NB4 (cell line): ENCODE measurements at regions not wholly inside any gene's neighbourhood (a gene's known extent, or its start where the extent isn't known, plus 50 kb on each side); places are given as distances from the start of the nearest gene placed in this dataset.

Source experiments
- DNase-seq: peaks from one replicate; pipeline ENCODE4 v3.0.0; 2010; ENCODE audit warnings: low read depth
- H3K4me3 ChIP-seq: one replicate; pipeline ENCODE4 v1.5.1; 2011; ENCODE audit warnings: mild to moderate bottlenecking, low read depth, low read length, moderate library complexity
- MYC ChIP-seq: IDR thresholded peaks from 2 replicates; pipeline ENCODE4 v1.6.1; 2011; ENCODE audit warnings: low read depth, low read length
- POLR2A ChIP-seq: IDR thresholded peaks from 2 replicates; pipeline ENCODE4 v1.6.1; 2011; ENCODE audit warnings: mild to moderate bottlenecking; ENCODE audit not compliant: insufficient read length; ENCODE audit errors: extremely low read depth
- TF ChIP-seq, protein P1 (sequence below): IDR thresholded peaks from one replicate; pipeline ENCODE4 v1.5.1; 2012; ENCODE audit warnings: low read depth, low read length
- TF ChIP-seq, protein P2 (sequence below): IDR thresholded peaks from 2 replicates; pipeline ENCODE4 v1.6.1; 2011; ENCODE audit warnings: low read depth, low read length

DNA sequence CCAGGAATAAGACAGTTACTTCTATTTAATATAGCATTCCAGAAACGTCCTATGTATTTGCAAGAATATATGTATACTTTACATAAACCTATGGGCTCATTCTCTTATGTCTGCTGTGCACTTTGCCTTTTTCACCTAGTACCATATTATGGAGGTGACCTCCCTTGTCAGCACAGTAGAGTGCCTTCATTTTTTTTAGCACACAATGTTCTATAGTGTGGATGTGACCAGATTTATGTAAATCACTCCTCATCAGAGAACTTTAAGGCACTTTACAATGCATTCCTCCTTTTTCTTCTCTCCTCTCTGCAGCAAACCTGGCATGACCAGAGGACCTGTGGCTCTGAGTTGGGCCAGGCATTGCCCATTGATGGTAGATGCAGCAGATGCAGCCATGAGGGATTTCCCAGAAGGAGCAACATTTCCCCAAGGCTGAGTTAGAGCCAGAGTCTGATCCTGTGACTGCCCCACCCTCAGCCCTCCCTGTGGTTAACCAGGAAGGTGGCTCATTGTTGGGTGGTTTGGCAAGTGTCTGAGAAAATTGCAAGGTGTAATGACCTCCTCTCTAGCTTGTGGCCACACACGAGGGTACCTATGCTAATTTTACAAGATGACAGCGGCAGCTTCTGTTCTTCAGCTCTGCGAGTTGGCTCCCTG, 76.5 kb upstream of the DLX2 start:
- peak; percentile 12 for DNase-seq
- TF ChIP-seq MYC (no peak), POLR2A (no peak)
- TF ChIP-seq, protein P1, sequence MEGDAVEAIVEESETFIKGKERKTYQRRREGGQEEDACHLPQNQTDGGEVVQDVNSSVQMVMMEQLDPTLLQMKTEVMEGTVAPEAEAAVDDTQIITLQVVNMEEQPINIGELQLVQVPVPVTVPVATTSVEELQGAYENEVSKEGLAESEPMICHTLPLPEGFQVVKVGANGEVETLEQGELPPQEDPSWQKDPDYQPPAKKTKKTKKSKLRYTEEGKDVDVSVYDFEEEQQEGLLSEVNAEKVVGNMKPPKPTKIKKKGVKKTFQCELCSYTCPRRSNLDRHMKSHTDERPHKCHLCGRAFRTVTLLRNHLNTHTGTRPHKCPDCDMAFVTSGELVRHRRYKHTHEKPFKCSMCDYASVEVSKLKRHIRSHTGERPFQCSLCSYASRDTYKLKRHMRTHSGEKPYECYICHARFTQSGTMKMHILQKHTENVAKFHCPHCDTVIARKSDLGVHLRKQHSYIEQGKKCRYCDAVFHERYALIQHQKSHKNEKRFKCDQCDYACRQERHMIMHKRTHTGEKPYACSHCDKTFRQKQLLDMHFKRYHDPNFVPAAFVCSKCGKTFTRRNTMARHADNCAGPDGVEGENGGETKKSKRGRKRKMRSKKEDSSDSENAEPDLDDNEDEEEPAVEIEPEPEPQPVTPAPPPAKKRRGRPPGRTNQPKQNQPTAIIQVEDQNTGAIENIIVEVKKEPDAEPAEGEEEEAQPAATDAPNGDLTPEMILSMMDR: no peak
- TF ChIP-seq, protein P2, sequence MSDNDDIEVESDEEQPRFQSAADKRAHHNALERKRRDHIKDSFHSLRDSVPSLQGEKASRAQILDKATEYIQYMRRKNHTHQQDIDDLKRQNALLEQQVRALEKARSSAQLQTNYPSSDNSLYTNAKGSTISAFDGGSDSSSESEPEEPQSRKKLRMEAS: no peak
- H3K4me3 ChIP-seq: no peak overlapping the region

DNA sequence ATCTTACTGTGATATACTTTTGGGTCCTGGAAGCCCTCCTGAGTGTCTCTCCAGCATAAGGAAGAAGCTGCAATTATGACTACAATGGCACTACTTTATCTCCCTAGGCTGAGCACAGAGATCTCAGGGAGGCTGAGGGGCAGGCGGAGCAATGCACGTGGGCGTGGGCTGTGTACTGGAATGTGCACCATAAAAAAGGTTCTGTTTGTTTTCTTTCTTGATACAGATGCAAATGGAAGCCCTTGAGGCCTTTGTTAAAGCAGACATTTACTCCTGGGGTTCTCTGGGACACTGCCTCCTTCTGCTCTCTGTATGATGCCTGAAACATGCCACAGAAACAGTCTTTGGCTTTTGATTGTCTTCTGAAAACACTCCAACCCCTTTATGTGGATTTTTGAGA, 79.1 kb upstream of the DLX2 start:
- no peak for DNase-seq
- TF ChIP-seq POLR2A: no peak
- TF ChIP-seq MYC: no peak
- TF ChIP-seq, protein P1: no peak
- TF ChIP-seq, protein P2: no peak
- no peak overlapping the region for H3K4me3 ChIP-seq

DNA sequence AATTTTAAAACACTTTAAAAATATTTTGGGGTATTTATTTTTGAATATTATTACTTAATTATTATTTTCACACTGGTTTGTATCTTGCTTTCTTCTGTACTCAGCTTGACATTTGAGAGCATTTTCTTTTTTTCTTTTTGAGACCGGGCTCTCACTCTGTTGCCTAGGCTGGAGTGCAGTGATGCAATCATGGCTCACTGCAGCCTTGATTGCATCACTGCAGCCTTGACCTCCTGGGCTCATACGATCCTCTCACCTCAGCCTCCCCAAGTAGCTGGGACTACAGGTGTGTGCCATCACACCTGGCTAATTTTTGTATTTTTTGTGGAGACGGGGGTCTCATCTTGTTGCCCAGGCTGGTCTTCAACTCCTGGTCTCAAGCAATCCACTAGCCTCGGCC, 79.9 kb upstream of the DLX2 start:
- peak; percentile 33 for DNase-seq
- no peak overlapping the region for H3K4me3 ChIP-seq
- no peak for TF ChIP-seq MYC
- TF ChIP-seq, protein P1: no peak
- TF ChIP-seq POLR2A: no peak

DNA sequence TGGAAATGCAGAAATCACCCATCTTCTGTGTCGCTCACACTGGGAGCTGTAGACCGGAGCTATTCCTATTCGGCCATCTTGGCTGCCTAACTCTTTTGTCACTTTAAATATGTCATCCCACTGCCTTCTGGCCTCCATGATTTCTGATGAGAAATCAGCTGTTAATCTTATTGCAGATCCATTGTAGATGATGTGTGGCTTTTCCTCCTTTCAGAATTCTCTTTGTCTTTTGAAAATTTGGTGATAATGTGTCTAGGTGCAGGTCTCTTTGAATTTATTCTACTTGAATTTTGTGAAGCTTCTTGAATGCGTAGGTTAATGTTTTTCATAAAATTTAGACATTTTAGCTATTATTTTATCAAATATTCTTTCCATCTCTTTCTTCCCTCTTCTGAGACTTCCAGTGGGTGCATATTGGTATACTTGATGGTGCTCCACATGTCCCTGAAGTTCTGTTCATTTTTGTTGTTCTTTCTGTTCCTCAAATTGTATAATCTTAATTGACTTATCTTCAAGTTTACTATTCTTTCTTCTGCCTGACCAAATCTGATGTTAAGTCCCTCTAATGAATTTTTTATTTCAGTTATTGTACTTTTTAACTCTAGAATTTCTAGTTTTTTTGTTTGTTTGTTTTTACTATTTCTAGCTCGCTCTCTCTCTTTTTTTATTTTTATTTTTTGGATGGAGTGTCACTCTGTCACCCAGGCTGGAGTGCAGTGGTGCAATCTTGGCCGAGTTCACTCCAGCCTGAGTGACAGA, 90.8 kb upstream of the DLX2 start:
- TF ChIP-seq POLR2A: no peak
- TF ChIP-seq, protein P2: no peak
- TF ChIP-seq, protein P1: no peak
- no peak for TF ChIP-seq MYC
- no peak overlapping the region for H3K4me3 ChIP-seq
- no peak for DNase-seq

DNA sequence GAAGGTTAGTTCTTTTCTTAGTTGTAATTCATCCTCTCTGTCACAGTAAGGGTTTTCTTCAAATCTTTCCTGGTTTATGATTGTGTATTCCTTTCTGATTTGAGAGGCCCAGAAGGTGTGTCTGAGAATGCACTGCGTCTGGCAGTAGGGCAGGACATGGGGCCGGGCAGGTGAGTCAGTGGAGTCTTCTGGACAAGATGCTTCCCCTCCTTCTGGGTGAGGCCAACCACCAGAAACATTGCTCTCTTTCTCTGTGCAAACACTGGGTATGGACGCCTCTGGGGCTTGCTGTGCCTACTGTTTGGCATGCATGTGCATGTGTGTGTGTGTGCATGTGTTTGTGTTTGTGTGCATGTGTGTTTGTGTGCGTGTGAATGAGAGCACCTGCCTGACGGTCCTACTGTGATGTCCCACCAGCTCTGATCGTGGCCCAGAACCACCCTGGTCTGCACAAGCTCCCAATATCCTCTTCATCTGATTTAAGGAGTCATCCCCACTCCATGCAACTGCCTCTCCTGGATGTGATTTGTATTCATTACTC, 93.2 kb upstream of the DLX2 start:
- no peak for DNase-seq
- TF ChIP-seq POLR2A (no peak), MYC (no peak)
- TF ChIP-seq, protein P2: no peak
- TF ChIP-seq, protein P1: no peak
- no peak overlapping the region for H3K4me3 ChIP-seq
